ENCODE measurements at regions not wholly inside any gene's neighbourhood (a gene's known extent, or its start where the extent isn't known, plus 50 kb on each side); places are given as distances from the start of the nearest gene placed in this dataset.
A peak's percentile ranks its signal among the peaks of the same experiment; 100 is the strongest.
"Not testable (repeated sequence)": the region's sequence is repeated elsewhere in the genome, so short reads cannot be mapped to it uniquely, and the experiment has no call there.

DNA sequence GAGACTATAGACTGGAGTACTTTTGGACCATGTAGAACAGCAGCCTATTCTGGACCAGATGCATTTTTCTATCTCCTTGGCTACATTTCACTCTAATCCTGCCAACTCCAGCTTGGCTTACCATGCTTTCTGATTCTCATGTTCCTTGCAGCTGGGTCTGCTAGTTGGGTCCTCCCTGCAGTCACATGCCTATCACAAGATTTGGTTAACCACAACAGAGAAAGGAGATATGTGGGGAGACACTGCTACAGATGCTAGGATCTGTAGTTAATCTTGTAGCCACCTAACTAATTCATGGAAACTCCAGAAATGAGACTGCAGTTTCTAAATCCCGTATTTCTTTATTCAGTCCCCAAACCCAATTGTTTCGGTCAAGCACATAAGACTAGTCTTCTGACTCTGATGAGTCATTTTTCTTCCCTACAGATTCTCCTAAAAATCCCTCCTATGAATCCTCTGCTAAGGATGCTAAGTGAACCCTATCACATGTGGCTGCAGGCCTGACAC is 410.6 kb downstream of the DAD1 start:
- H3K4me3 ChIP-seq (ENCODE audit: low read length, poor library complexity, severe bottlenecking) = peak overlapping the region; percentile 62
- no peak overlapping the region for H2AFZ ChIP-seq (ENCODE audit: low read length)
- no peaks in the 10 kb centered on the region for H3F3A ChIP-seq (ENCODE audit: low read depth)
- no peaks in the 10 kb centered on the region for H4K20me1 ChIP-seq (ENCODE audit: insufficient read depth, low read length, poor library complexity, severe bottlenecking)
- no peaks in the 10 kb centered on the region for H3K9me3 ChIP-seq (ENCODE audit: insufficient read depth, low read depth, low read length)
- H3K27me3 ChIP-seq (ENCODE audit: insufficient read depth, low read length, poor library complexity, severe bottlenecking) = no peaks in the 10 kb centered on the region
- H3K4me2 ChIP-seq (ENCODE audit: low read depth, low read length, poor library complexity, severe bottlenecking) = peak overlapping the region; percentile 89
- H3K36me3 ChIP-seq (ENCODE audit: insufficient read depth, low read length) = no peaks in the 10 kb centered on the region
- H3K9ac ChIP-seq (ENCODE audit: low read depth, low read length, poor library complexity, severe bottlenecking) = no peak overlapping the region
- H3K9me2 ChIP-seq (replicated peaks; ENCODE audit: low read depth, low read length) = no peaks in the 10 kb centered on the region
- no peaks in the 10 kb centered on the region for H3K79me2 ChIP-seq (ENCODE audit: insufficient read depth, low read length)
- H3K4me1 ChIP-seq (ENCODE audit: insufficient read depth, low read length, poor library complexity, severe bottlenecking) = peaks cover 33% of the 10 kb centered on the region
- TF ChIP-seq EZH2phosphoT487 (IDR thresholded peaks at IDR 0.05; ENCODE audit: borderline replicate concordance) = no peak
- TF ChIP-seq, protein P1, sequence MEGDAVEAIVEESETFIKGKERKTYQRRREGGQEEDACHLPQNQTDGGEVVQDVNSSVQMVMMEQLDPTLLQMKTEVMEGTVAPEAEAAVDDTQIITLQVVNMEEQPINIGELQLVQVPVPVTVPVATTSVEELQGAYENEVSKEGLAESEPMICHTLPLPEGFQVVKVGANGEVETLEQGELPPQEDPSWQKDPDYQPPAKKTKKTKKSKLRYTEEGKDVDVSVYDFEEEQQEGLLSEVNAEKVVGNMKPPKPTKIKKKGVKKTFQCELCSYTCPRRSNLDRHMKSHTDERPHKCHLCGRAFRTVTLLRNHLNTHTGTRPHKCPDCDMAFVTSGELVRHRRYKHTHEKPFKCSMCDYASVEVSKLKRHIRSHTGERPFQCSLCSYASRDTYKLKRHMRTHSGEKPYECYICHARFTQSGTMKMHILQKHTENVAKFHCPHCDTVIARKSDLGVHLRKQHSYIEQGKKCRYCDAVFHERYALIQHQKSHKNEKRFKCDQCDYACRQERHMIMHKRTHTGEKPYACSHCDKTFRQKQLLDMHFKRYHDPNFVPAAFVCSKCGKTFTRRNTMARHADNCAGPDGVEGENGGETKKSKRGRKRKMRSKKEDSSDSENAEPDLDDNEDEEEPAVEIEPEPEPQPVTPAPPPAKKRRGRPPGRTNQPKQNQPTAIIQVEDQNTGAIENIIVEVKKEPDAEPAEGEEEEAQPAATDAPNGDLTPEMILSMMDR (conservative IDR thresholded peaks at IDR 0.05; ENCODE audit: low read length) = no peak

DNA sequence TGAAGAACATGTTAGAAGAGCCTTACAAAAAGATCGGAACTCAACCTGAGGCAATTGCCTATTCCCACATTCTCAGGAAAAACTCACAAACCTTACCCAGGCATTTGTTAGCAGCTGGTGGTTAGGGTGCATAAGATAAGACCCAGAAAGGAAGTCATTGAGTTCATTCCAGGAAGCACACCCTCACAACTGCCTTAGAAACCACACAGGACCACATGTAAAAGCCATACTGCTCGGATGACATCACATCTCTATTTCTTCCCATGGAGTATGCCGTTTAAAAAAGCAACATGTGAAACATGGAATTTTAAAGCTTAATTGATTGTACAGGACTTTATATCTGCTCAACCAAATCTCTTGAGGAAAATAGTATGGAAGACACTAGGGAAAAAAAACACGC is 411.2 kb downstream of the DAD1 start:
- H4K20me1 ChIP-seq (ENCODE audit: insufficient read depth, low read length, poor library complexity, severe bottlenecking) = no peaks in the 10 kb centered on the region
- no peaks in the 10 kb centered on the region for H3K9me3 ChIP-seq (ENCODE audit: insufficient read depth, low read depth, low read length)
- peak overlapping the region; percentile 37 for H3K9ac ChIP-seq (ENCODE audit: low read depth, low read length, poor library complexity, severe bottlenecking)
- no peak for TF ChIP-seq EZH2phosphoT487 (IDR thresholded peaks at IDR 0.05; ENCODE audit: borderline replicate concordance)
- TF ChIP-seq, protein P1 (conservative IDR thresholded peaks at IDR 0.05; ENCODE audit: low read length) = no peak
- H3K36me3 ChIP-seq (ENCODE audit: insufficient read depth, low read length) = no peaks in the 10 kb centered on the region
- peaks cover 33% of the 10 kb centered on the region for H3K4me1 ChIP-seq (ENCODE audit: insufficient read depth, low read length, poor library complexity, severe bottlenecking)
- no peaks in the 10 kb centered on the region for H3F3A ChIP-seq (ENCODE audit: low read depth)
- H3K4me3 ChIP-seq (ENCODE audit: low read length, poor library complexity, severe bottlenecking) = peak overlapping the region; percentile 62
- H3K4me2 ChIP-seq (ENCODE audit: low read depth, low read length, poor library complexity, severe bottlenecking) = peak overlapping the region; percentile 89
- no peaks in the 10 kb centered on the region for H3K27me3 ChIP-seq (ENCODE audit: insufficient read depth, low read length, poor library complexity, severe bottlenecking)
- H3K79me2 ChIP-seq (ENCODE audit: insufficient read depth, low read length) = no peaks in the 10 kb centered on the region
- no peak overlapping the region for H2AFZ ChIP-seq (ENCODE audit: low read length)
- H3K9me2 ChIP-seq (replicated peaks; ENCODE audit: low read depth, low read length) = no peaks in the 10 kb centered on the region

DNA sequence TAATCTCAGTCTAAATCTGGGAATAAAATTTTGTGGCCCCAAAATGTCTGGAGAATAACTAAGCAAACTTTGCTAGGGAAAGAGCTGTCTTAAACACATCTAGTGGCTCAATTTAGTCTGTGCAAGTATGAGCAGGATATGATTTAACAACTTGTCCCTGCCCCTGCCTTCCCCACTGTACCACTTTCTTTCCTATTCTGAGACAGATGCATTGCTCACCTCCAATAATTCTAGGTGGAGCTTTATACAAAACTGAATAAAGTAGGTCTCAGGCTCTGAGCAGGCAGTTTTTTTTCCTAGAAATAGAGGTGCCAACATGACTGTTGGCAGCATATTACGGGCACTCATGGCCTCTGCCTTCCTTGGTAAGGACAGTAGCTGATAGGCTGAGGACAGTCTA is 412.1 kb downstream of the DAD1 start:
- H4K20me1 ChIP-seq (ENCODE audit: insufficient read depth, low read length, poor library complexity, severe bottlenecking) = no peaks in the 10 kb centered on the region
- H3K9me3 ChIP-seq (ENCODE audit: insufficient read depth, low read depth, low read length) = no peaks in the 10 kb centered on the region
- H3K4me2 ChIP-seq (ENCODE audit: low read depth, low read length, poor library complexity, severe bottlenecking) = peak overlapping the region; percentile 89
- TF ChIP-seq EZH2phosphoT487 (IDR thresholded peaks at IDR 0.05; ENCODE audit: borderline replicate concordance) = no peak
- TF ChIP-seq, protein P1 (conservative IDR thresholded peaks at IDR 0.05; ENCODE audit: low read length) = no peak
- no peaks in the 10 kb centered on the region for H3K9me2 ChIP-seq (replicated peaks; ENCODE audit: low read depth, low read length)
- no peaks in the 10 kb centered on the region for H3K36me3 ChIP-seq (ENCODE audit: insufficient read depth, low read length)
- H3F3A ChIP-seq (ENCODE audit: low read depth) = no peaks in the 10 kb centered on the region
- H3K9ac ChIP-seq (ENCODE audit: low read depth, low read length, poor library complexity, severe bottlenecking) = peak overlapping the region; percentile 37
- H2AFZ ChIP-seq (ENCODE audit: low read length) = no peak overlapping the region
- peak overlapping the region; percentile 62 for H3K4me3 ChIP-seq (ENCODE audit: low read length, poor library complexity, severe bottlenecking)
- H3K27me3 ChIP-seq (ENCODE audit: insufficient read depth, low read length, poor library complexity, severe bottlenecking) = no peaks in the 10 kb centered on the region
- no peaks in the 10 kb centered on the region for H3K79me2 ChIP-seq (ENCODE audit: insufficient read depth, low read length)
- H3K4me1 ChIP-seq (ENCODE audit: insufficient read depth, low read length, poor library complexity, severe bottlenecking) = peaks cover 33% of the 10 kb centered on the region

DNA sequence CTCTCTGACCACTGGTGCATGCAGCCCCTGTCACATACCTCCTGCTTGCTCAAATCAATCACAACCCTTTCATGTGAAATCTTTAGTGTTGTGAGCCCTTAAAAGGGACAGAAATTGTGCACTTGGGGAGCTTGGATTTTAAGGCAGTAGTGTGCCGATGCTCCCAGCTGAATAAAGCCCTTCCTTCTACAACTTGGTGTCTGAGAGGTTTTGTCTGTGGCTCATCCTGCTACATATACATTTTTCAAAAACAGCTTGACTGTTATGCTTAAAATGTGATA is 413.8 kb downstream of the DAD1 start:
- H3K36me3 ChIP-seq (ENCODE audit: insufficient read depth, low read length); H3K4me3 ChIP-seq (ENCODE audit: low read length, poor library complexity, severe bottlenecking); H3K79me2 ChIP-seq (ENCODE audit: insufficient read depth, low read length); H3F3A ChIP-seq (ENCODE audit: low read depth); H3K9me2 ChIP-seq (replicated peaks; ENCODE audit: low read depth, low read length); H3K27me3 ChIP-seq (ENCODE audit: insufficient read depth, low read length, poor library complexity, severe bottlenecking); H3K9ac ChIP-seq (ENCODE audit: low read depth, low read length, poor library complexity, severe bottlenecking); H4K20me1 ChIP-seq (ENCODE audit: insufficient read depth, low read length, poor library complexity, severe bottlenecking); H2AFZ ChIP-seq (ENCODE audit: low read length); H3K9me3 ChIP-seq (ENCODE audit: insufficient read depth, low read depth, low read length); H3K4me2 ChIP-seq (ENCODE audit: low read depth, low read length, poor library complexity, severe bottlenecking): not testable (repeated sequence)
- peaks cover 33% of the 10 kb centered on the region for H3K4me1 ChIP-seq (ENCODE audit: insufficient read depth, low read length, poor library complexity, severe bottlenecking)

All from Loucy (cell line).